CD8-positive, alpha-beta memory T cell (primary cell): ENCODE measurements at regions not wholly inside any gene's neighbourhood (a gene's known extent, or its start where the extent isn't known, plus 50 kb on each side); places are given as distances from the start of the nearest gene placed in this dataset.

Source experiments
- CTCF ChIA-PET: fragments of 350-600 bp; sonication (Branson Sonifier 250); formaldehyde crosslinking; loops from one replicate; lab custom pipeline; 2021; ENCODE audit warnings: antibody characterized with exemption; lab: Charles Lee
- POLR2A ChIA-PET: fragments of 350-600 bp; sonication (Branson Sonifier 250); formaldehyde crosslinking; loops from one replicate; lab custom pipeline; 2021; ENCODE audit warnings: antibody characterized with exemption; lab: Charles Lee
- DNase-seq, 5 donors: peaks; one replicate each; pipeline versions ENCODE4 v3.0.0 to v3.0.0-alpha.2; 2020 to 2022; ENCODE audit warnings: mixed read lengths in 1 of 5
- H3K27ac ChIP-seq: one replicate; pipeline ENCODE4 v1.7.0; 2013; ENCODE audit warnings: low read depth, mild to moderate bottlenecking, low read length, moderate library complexity
- H3K27me3 ChIP-seq: 2 replicates; pipeline ENCODE4 v1.7.0; 2013; ENCODE audit warnings: low read length, mild to moderate bottlenecking; ENCODE audit not compliant: insufficient read depth, poor library complexity, severe bottlenecking
- H3K36me3 ChIP-seq: 2 replicates; pipeline ENCODE4 v1.7.0; 2013; ENCODE audit warnings: mild to moderate bottlenecking, low read length, moderate library complexity; ENCODE audit not compliant: insufficient read depth
- H3K4me1 ChIP-seq: 2 replicates; pipeline ENCODE4 v1.7.0; 2013; ENCODE audit warnings: mild to moderate bottlenecking, low read length, moderate library complexity; ENCODE audit not compliant: insufficient read depth
- H3K4me3 ChIP-seq: 2 replicates; pipeline ENCODE4 v1.7.0; 2013; ENCODE audit warnings: mild to moderate bottlenecking, low read length
- H3K9me3 ChIP-seq: 2 replicates; pipeline ENCODE4 v1.7.0; 2013; ENCODE audit warnings: mild to moderate bottlenecking, low read length
- H3K27ac Mint-ChIP-seq, 8 donors: one replicate each; pipeline ENCODE4 v1.8.0; 2020 to 2021; ENCODE audit warnings: mixed read lengths in 8 of 8, mild to moderate bottlenecking in 6 of 8, inconsistent platforms in 3 of 8, moderate library complexity in 3 of 8
- H3K27me3 Mint-ChIP-seq, 2 donors: one replicate each; pipeline ENCODE4 v1.8.0; 2020 to 2021; ENCODE audit warnings: mixed read lengths in 2 of 2, mild to moderate bottlenecking in 1 of 2, moderate library complexity in 1 of 2
- H3K36me3 Mint-ChIP-seq, 3 donors: one replicate each; pipeline ENCODE4 v1.8.0; 2020 to 2021; ENCODE audit warnings: mixed read lengths in 3 of 3, inconsistent platforms in 1 of 3, mild to moderate bottlenecking in 1 of 3
- H3K4me1 Mint-ChIP-seq, 3 donors: one replicate each; pipeline ENCODE4 v1.8.0; 2020 to 2021; ENCODE audit warnings: mixed read lengths in 3 of 3, inconsistent platforms in 1 of 3, mild to moderate bottlenecking in 1 of 3
- H3K4me3 Mint-ChIP-seq, 7 donors: one replicate each; pipeline ENCODE4 v1.8.0; 2020 to 2021; ENCODE audit warnings: mixed read lengths in 7 of 7, mild to moderate bottlenecking in 6 of 7, moderate library complexity in 4 of 7, inconsistent platforms in 2 of 7
- H3K9me3 Mint-ChIP-seq, 5 donors: one replicate each; pipeline ENCODE4 v1.8.0; 2020 to 2022; ENCODE audit warnings: mixed read lengths in 5 of 5, mild to moderate bottlenecking in 3 of 5, moderate library complexity in 2 of 5, inconsistent platforms in 1 of 5

- Histone ChIP-seq H3K27ac (no peak overlapping the region), H3K4me3 (no peak overlapping the region), H3K27me3 (no peaks in the 10 kb centered on the region), H3K9me3 (no peaks in the 10 kb centered on the region), H3K4me1 (no peaks in the 10 kb centered on the region), H3K36me3 (no peaks in the 10 kb centered on the region)
- no peaks in the 10 kb centered on the region for H3K4me1 Mint-ChIP-seq
- no peaks in the 10 kb centered on the region for H3K9me3 Mint-ChIP-seq
- no peak overlapping the region for H3K4me3 Mint-ChIP-seq
- ChIA-PET POLR2A (no interaction called here), CTCF (no interaction called here)
- no peak overlapping the region for H3K27ac Mint-ChIP-seq
- peaks cover 0 to 1% of the 10 kb centered on the region in 2 donors for H3K27me3 Mint-ChIP-seq
- no peak for DNase-seq
- no peaks in the 10 kb centered on the region for H3K36me3 Mint-ChIP-seq
These were observed 160.1 kb upstream of the MYCN start for GRCh38 chr2:15780234-15780633.

GRCh38 chr2:15780912-15781574, 159.3 kb upstream of the MYCN start:
- H3K27me3 ChIP-seq, result no peaks in the 10 kb centered on the region
- H3K36me3 ChIP-seq, result no peaks in the 10 kb centered on the region
- H3K4me1 Mint-ChIP-seq, result no peaks in the 10 kb centered on the region
- DNase-seq, result no peak
- H3K4me3 ChIP-seq, result no peak overlapping the region
- no peaks in the 10 kb centered on the region for H3K9me3 ChIP-seq
- H3K36me3 Mint-ChIP-seq, result no peaks in the 10 kb centered on the region
- no peaks in the 10 kb centered on the region for H3K9me3 Mint-ChIP-seq
- no peak overlapping the region for H3K27ac ChIP-seq
- CTCF ChIA-PET, result no interaction called here
- peaks cover 0 to 1% of the 10 kb centered on the region in 2 donors for H3K27me3 Mint-ChIP-seq
- peak overlapping the region in 1 of 8 donors; percentile 23 for H3K27ac Mint-ChIP-seq
- POLR2A ChIA-PET, result no interaction called here
- no peak overlapping the region for H3K4me3 Mint-ChIP-seq
- no peaks in the 10 kb centered on the region for H3K4me1 ChIP-seq

GRCh38 chr2:15782009-15782751, 158.2 kb upstream of the MYCN start:
- no peak overlapping the region for H3K4me3 ChIP-seq
- Mint-ChIP-seq H3K27ac (no peak overlapping the region), H3K9me3 (no peaks in the 10 kb centered on the region), H3K4me1 (no peaks in the 10 kb centered on the region), H3K27me3 (peaks cover 0 to 3% of the 10 kb centered on the region in 2 donors), H3K4me3 (no peak overlapping the region), H3K36me3 (no peaks in the 10 kb centered on the region)
- H3K36me3 ChIP-seq, result no peaks in the 10 kb centered on the region
- ChIA-PET POLR2A (no interaction called here), CTCF (no interaction called here)
- no peaks in the 10 kb centered on the region for H3K4me1 ChIP-seq
- no peak for DNase-seq
- H3K9me3 ChIP-seq, result no peaks in the 10 kb centered on the region
- H3K27ac ChIP-seq, result no peak overlapping the region
- H3K27me3 ChIP-seq, result no peaks in the 10 kb centered on the region

DNA sequence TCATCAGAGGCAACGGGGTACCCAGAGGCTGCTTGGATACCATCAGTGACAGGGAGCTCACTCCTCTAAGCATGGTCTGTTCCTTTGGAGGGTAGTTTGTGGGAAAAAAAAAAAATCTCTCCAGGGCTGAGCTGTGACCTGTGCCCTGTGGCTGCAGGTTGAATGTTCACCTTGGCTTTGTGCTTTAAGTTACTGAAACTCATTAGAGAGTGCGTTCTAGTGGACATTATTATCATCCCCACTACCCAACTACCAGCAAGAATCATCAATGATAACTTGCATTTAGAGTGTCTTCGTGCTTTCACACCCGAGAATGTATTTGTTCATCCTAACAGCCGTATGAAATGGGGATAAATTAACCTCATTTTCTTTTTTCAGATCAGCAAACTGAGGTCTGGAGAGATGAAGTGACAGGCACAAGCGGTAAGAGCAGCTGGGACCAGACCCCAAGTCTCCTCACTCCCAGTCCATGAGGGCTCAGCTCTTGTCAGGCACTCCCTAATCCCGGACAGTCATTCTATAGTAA, 157.5 kb upstream of the MYCN start:
- H3K4me1 Mint-ChIP-seq, result no peaks in the 10 kb centered on the region
- Histone ChIP-seq H3K4me3 (no peak overlapping the region), H3K27me3 (no peaks in the 10 kb centered on the region), H3K27ac (no peak overlapping the region), H3K9me3 (no peaks in the 10 kb centered on the region), H3K4me1 (no peaks in the 10 kb centered on the region), H3K36me3 (no peaks in the 10 kb centered on the region)
- no peaks in the 10 kb centered on the region for H3K36me3 Mint-ChIP-seq
- ChIA-PET CTCF (no interaction called here), POLR2A (no interaction called here)
- peaks cover 0 to 4% of the 10 kb centered on the region in 2 donors for H3K27me3 Mint-ChIP-seq
- no peak for DNase-seq
- H3K4me3 Mint-ChIP-seq, result no peak overlapping the region
- H3K27ac Mint-ChIP-seq, result no peak overlapping the region
- no peaks in the 10 kb centered on the region for H3K9me3 Mint-ChIP-seq

DNA sequence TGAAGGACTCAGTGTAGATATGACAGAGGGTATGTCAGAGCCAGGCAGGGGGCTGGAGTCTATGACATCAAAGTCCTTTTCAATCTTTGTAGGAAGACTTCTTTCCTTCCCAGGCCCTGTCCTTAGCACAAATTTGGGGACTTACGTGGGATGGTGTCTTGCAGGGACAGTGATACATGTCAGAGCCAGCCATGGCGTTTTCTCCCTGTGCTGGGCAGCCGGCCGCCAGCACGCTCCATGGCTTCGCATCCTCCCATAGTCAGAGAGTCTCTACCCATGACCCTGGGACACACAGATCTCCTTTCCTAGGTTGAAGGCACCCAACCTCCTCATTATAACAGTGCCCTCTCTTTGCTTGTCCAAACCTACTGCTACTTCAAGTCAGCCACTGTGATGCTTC, 156.9 kb upstream of the MYCN start:
- no peaks in the 10 kb centered on the region for H3K9me3 Mint-ChIP-seq
- no peaks in the 10 kb centered on the region for H3K4me1 Mint-ChIP-seq
- ChIA-PET POLR2A (no interaction called here), CTCF (no interaction called here)
- H3K27ac Mint-ChIP-seq, result no peak overlapping the region
- H3K27me3 Mint-ChIP-seq, result peaks cover 0 to 4% of the 10 kb centered on the region in 2 donors
- no peaks in the 10 kb centered on the region for H3K9me3 ChIP-seq
- no peaks in the 10 kb centered on the region for H3K36me3 Mint-ChIP-seq
- H3K36me3 ChIP-seq, result no peaks in the 10 kb centered on the region
- no peaks in the 10 kb centered on the region for H3K4me1 ChIP-seq
- H3K27me3 ChIP-seq, result no peaks in the 10 kb centered on the region
- H3K4me3 Mint-ChIP-seq, result no peak overlapping the region
- no peak overlapping the region for H3K4me3 ChIP-seq
- no peak for DNase-seq
- H3K27ac ChIP-seq, result no peak overlapping the region

- H3K27ac ChIP-seq, result no peak overlapping the region
- POLR2A ChIA-PET, result no interaction called here
- no peaks in the 10 kb centered on the region for H3K9me3 ChIP-seq
- no peaks in the 10 kb centered on the region for H3K4me1 ChIP-seq
- H3K4me3 ChIP-seq, result no peak overlapping the region
- Mint-ChIP-seq H3K4me1 (no peaks in the 10 kb centered on the region), H3K27ac (no peak overlapping the region), H3K27me3 (peaks cover 0 to 4% of the 10 kb centered on the region in 2 donors), H3K9me3 (no peaks in the 10 kb centered on the region), H3K36me3 (no peaks in the 10 kb centered on the region), H3K4me3 (no peak overlapping the region)
- no peaks in the 10 kb centered on the region for H3K27me3 ChIP-seq
- no peaks in the 10 kb centered on the region for H3K36me3 ChIP-seq
- DNase-seq, result no peak
- CTCF ChIA-PET, result no interaction called here
These were observed 156.1 kb upstream of the MYCN start for GRCh38 chr2:15784106-15784885.

- Histone ChIP-seq H3K36me3 (no peaks in the 10 kb centered on the region), H3K27ac (no peak overlapping the region), H3K4me1 (no peaks in the 10 kb centered on the region), H3K27me3 (no peaks in the 10 kb centered on the region), H3K9me3 (no peaks in the 10 kb centered on the region), H3K4me3 (no peak overlapping the region)
- peaks cover 0 to 4% of the 10 kb centered on the region in 2 donors for H3K27me3 Mint-ChIP-seq
- H3K27ac Mint-ChIP-seq, result no peak overlapping the region
- H3K4me3 Mint-ChIP-seq, result no peak overlapping the region
- ChIA-PET CTCF (no interaction called here), POLR2A (no interaction called here)
- DNase-seq, result no peak
- no peaks in the 10 kb centered on the region for H3K36me3 Mint-ChIP-seq
- H3K4me1 Mint-ChIP-seq, result no peaks in the 10 kb centered on the region
- H3K9me3 Mint-ChIP-seq, result no peaks in the 10 kb centered on the region
These were observed 155.2 kb upstream of the MYCN start for GRCh38 chr2:15784886-15785801.
